ENCODE measurements at regions not wholly inside any gene's neighbourhood (a gene's known extent, or its start where the extent isn't known, plus 50 kb on each side); places are given as distances from the start of the nearest gene placed in this dataset.

DNA sequence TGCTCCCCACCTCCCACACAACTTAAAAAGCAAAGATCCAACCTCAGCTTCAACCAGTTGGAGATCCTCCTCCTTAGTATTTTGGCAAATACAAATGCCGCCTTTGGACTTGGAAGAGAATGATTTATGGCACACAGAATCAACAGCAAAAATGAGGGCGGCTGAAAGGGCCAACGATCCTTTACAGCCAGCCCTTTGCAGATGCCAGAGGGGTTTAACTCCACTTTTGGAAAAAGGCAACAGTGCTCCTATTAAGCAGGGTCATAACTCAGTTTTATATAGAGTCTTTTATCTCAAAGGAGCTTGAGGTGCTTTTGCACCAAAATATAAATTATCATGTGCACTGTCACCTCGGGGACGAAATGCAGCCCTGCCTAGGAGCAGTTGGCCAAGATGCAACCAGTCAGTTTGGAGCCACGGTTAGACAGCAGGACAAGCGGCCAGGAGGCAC is 56.7 kb upstream of the JCAD start:
- H3K9ac ChIP-seq (ENCODE audit: low read length) = no peak overlapping the region
- no peaks in the 10 kb centered on the region for H3F3A ChIP-seq (ENCODE audit: insufficient read depth, low read length, poor library complexity, severe bottlenecking)
- no peaks in the 10 kb centered on the region for H3K79me2 ChIP-seq (replicated peaks; ENCODE audit: insufficient read depth, low read length)
- no peaks in the 10 kb centered on the region for H3K27me3 ChIP-seq (ENCODE audit: insufficient read depth, low read depth, low read length)
- H3K27ac ChIP-seq (ENCODE audit: low read length) = no peak overlapping the region
- no peaks in the 10 kb centered on the region for H4K20me1 ChIP-seq (ENCODE audit: insufficient read depth)
- H3K4me2 ChIP-seq (ENCODE audit: low read length) = no peak overlapping the region
- TF ChIP-seq EP300 (conservative IDR thresholded peaks at IDR 0.05; ENCODE audit: poor library complexity, severe bottlenecking) = no peak
- TF ChIP-seq, protein P1, sequence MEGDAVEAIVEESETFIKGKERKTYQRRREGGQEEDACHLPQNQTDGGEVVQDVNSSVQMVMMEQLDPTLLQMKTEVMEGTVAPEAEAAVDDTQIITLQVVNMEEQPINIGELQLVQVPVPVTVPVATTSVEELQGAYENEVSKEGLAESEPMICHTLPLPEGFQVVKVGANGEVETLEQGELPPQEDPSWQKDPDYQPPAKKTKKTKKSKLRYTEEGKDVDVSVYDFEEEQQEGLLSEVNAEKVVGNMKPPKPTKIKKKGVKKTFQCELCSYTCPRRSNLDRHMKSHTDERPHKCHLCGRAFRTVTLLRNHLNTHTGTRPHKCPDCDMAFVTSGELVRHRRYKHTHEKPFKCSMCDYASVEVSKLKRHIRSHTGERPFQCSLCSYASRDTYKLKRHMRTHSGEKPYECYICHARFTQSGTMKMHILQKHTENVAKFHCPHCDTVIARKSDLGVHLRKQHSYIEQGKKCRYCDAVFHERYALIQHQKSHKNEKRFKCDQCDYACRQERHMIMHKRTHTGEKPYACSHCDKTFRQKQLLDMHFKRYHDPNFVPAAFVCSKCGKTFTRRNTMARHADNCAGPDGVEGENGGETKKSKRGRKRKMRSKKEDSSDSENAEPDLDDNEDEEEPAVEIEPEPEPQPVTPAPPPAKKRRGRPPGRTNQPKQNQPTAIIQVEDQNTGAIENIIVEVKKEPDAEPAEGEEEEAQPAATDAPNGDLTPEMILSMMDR (IDR thresholded peaks at IDR 0.05; ENCODE audit: poor library complexity, severe bottlenecking) = no peak
- TF ChIP-seq POLR2AphosphoS5 (IDR thresholded peaks at IDR 0.05) = no peak
- TF ChIP-seq TAF1 (IDR thresholded peaks at IDR 0.05; ENCODE audit: low read depth) = no peak
- no peak for TF ChIP-seq EZH2 (IDR thresholded peaks at IDR 0.05; ENCODE audit: borderline replicate concordance, insufficient read depth, low read length, poor library complexity, severe bottlenecking)
- TF ChIP-seq, protein P2, sequence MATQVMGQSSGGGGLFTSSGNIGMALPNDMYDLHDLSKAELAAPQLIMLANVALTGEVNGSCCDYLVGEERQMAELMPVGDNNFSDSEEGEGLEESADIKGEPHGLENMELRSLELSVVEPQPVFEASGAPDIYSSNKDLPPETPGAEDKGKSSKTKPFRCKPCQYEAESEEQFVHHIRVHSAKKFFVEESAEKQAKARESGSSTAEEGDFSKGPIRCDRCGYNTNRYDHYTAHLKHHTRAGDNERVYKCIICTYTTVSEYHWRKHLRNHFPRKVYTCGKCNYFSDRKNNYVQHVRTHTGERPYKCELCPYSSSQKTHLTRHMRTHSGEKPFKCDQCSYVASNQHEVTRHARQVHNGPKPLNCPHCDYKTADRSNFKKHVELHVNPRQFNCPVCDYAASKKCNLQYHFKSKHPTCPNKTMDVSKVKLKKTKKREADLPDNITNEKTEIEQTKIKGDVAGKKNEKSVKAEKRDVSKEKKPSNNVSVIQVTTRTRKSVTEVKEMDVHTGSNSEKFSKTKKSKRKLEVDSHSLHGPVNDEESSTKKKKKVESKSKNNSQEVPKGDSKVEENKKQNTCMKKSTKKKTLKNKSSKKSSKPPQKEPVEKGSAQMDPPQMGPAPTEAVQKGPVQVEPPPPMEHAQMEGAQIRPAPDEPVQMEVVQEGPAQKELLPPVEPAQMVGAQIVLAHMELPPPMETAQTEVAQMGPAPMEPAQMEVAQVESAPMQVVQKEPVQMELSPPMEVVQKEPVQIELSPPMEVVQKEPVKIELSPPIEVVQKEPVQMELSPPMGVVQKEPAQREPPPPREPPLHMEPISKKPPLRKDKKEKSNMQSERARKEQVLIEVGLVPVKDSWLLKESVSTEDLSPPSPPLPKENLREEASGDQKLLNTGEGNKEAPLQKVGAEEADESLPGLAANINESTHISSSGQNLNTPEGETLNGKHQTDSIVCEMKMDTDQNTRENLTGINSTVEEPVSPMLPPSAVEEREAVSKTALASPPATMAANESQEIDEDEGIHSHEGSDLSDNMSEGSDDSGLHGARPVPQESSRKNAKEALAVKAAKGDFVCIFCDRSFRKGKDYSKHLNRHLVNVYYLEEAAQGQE (IDR thresholded peaks at IDR 0.05; ENCODE audit: borderline replicate concordance) = no peak
- TF ChIP-seq RAD21 (conservative IDR thresholded peaks at IDR 0.05) = no peak
- TF ChIP-seq SMC3 (conservative IDR thresholded peaks at IDR 0.05; ENCODE audit: poor library complexity) = no peak
- TF ChIP-seq MXI1 (conservative IDR thresholded peaks at IDR 0.05; ENCODE audit: poor library complexity, severe bottlenecking) = no peak
- no peak overlapping the region for H3K4me3 ChIP-seq (ENCODE audit: low read length)
- H3K36me3 ChIP-seq (ENCODE audit: insufficient read depth, low read length) = no peaks in the 10 kb centered on the region
- H3K9me2 ChIP-seq (ENCODE audit: insufficient read depth, low read length) = no peaks in the 10 kb centered on the region
- no peaks in the 10 kb centered on the region for H3K9me3 ChIP-seq (ENCODE audit: low read length)
- H2AFZ ChIP-seq (ENCODE audit: low read depth, low read length) = no peak overlapping the region

GRCh38 chr10:30115626-30115940 is 56.2 kb upstream of the JCAD start:
- Histone ChIP-seq H3K9me3 (ENCODE audit: low read length) (no peaks in the 10 kb centered on the region), H3K27ac (ENCODE audit: low read length) (peak overlapping the region; percentile 74), H3K36me3 (ENCODE audit: insufficient read depth, low read length) (no peaks in the 10 kb centered on the region), H2AFZ (ENCODE audit: low read depth, low read length) (no peak overlapping the region), H4K20me1 (ENCODE audit: insufficient read depth) (no peaks in the 10 kb centered on the region), H3F3A (ENCODE audit: insufficient read depth, low read length, poor library complexity, severe bottlenecking) (no peaks in the 10 kb centered on the region), H3K79me2 (replicated peaks; ENCODE audit: insufficient read depth, low read length) (no peaks in the 10 kb centered on the region), H3K9me2 (ENCODE audit: insufficient read depth, low read length) (no peaks in the 10 kb centered on the region), H3K27me3 (ENCODE audit: insufficient read depth, low read depth, low read length) (no peaks in the 10 kb centered on the region), H3K9ac (ENCODE audit: low read length) (peak overlapping the region; percentile 57), H3K4me3 (ENCODE audit: low read length) (peak overlapping the region; percentile 60), H3K4me2 (ENCODE audit: low read length) (peak overlapping the region; percentile 49)
- TF ChIP-seq, protein P2 (IDR thresholded peaks at IDR 0.05; ENCODE audit: borderline replicate concordance) = no peak
- TF ChIP-seq, protein P1 (IDR thresholded peaks at IDR 0.05; ENCODE audit: poor library complexity, severe bottlenecking) = no peak
- TF ChIP-seq POLR2AphosphoS5 (IDR thresholded peaks at IDR 0.05) = no peak
